ENCODE measurements at regions not wholly inside any gene's neighbourhood (a gene's known extent, or its start where the extent isn't known, plus 50 kb on each side); places are given as distances from the start of the nearest gene placed in this dataset.

DNA sequence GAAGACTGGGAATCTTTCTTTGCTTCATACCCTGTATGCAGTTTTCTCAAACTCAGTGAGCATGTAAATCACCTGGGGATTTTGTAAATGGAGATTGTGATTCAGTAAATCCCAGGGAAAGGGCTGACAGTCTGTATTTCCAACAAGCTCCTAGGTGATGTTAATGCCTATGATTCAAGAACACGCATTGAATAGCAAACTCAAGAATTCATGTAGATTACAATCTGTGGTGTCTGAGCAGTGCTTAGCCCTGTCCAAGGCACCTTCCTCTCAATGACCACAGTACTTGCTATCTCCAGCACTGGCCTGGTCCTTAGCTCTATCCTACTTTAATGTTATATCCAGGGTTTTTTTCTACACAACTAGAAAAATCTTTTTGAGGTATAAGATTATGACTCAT, 721.4 kb upstream of the MEF2C start:
- TF ChIP-seq, protein P1, sequence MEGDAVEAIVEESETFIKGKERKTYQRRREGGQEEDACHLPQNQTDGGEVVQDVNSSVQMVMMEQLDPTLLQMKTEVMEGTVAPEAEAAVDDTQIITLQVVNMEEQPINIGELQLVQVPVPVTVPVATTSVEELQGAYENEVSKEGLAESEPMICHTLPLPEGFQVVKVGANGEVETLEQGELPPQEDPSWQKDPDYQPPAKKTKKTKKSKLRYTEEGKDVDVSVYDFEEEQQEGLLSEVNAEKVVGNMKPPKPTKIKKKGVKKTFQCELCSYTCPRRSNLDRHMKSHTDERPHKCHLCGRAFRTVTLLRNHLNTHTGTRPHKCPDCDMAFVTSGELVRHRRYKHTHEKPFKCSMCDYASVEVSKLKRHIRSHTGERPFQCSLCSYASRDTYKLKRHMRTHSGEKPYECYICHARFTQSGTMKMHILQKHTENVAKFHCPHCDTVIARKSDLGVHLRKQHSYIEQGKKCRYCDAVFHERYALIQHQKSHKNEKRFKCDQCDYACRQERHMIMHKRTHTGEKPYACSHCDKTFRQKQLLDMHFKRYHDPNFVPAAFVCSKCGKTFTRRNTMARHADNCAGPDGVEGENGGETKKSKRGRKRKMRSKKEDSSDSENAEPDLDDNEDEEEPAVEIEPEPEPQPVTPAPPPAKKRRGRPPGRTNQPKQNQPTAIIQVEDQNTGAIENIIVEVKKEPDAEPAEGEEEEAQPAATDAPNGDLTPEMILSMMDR (IDR thresholded peaks at IDR 0.05; ENCODE audit: insufficient read depth, low read length) = no peak
- no peak for TF ChIP-seq SPI1 (IDR thresholded peaks at IDR 0.05; ENCODE audit: borderline replicate concordance, low read depth)
- TF ChIP-seq REST (IDR thresholded peaks at IDR 0.05; ENCODE audit: insufficient replicate concordance, low read depth) = no peak
- no peak for TF ChIP-seq GABPA (IDR thresholded peaks at IDR 0.05; ENCODE audit: low read depth)
